NCI-H345 (cell line): ENCODE measurements at regions not wholly inside any gene's neighbourhood (a gene's known extent, or its start where the extent isn't known, plus 50 kb on each side); places are given as distances from the start of the nearest gene placed in this dataset.

Source experiments
- DNase-seq: peaks from one replicate; lab custom pipeline; 2025; lab: John Stamatoyannopoulos, UW

DNA sequence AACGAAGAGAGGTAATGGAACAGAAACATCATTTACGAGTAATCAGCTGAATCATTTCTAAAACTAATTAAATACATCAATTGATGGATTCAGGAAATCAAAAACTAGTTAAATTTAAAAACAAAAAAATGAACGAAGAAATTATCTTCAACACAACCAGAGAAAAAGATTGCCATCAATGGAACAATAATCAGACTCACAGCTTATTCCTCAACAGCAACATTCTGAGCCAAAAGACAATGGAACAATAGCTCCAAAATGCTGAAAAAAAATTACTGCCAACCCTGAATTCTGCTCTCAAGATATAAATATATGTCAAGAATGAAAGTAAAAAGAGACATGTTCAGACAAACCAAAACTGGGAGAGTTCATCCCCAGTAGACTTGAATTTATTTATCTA, 65.5 kb upstream of the KLF3 start:
- no peak for DNase-seq

GRCh38 chr4:38600575-38600974, 63.4 kb upstream of the KLF3 start:
- no peak for DNase-seq

- DNase-seq, result peak; percentile 55
Measured at GRCh38 chr4:38601244-38601915, 62.6 kb upstream of the KLF3 start.

- no peak for DNase-seq
Measured at GRCh38 chr4:38601916-38602291, 62.1 kb upstream of the KLF3 start.

DNA sequence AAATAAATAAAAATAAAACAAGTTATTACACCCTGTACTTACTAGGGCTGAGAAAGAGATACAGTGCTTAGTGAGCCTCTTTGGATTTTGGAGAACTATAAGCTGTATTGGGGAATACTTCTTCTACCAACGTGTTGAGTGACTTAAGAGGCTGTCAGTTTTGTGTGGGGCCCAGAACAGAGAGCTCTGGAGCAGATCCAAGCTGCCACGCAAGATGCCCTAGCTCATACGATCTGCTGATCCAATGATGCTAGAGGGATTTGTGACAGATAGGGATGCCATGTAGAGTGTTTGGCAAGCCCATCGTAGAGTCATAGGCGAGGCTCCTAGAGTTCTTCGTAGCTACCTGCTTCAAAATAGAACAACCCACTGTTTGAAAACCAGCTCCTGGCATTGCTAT, 60.3 kb upstream of the KLF3 start:
- DNase-seq, result no peak

- DNase-seq, result no peak
Measured at GRCh38 chr4:38605181-38605752, 58.7 kb upstream of the KLF3 start.

- DNase-seq, result peak; percentile 61
Measured at GRCh38 chr4:38605753-38606586, 58.0 kb upstream of the KLF3 start.

DNA sequence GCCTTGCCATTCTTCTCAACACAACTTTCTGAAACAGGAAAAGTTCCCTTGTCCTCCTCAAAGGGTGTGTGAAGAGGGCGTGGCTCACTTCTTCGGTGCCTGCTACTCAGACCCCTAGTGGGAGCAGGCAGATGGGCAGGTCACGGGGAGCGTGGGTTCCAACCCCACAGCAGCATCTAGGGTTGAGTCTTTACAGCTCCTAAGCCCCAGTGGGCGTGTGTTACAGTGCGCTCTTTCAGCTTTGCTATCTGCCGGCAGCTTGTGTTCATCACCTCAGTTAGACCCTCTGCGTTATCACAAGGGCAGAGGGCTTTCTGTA, 57.5 kb upstream of the KLF3 start:
- DNase-seq, result no peak

- no peak for DNase-seq
Measured at GRCh38 chr4:38609614-38610013, 54.4 kb upstream of the KLF3 start.

DNA sequence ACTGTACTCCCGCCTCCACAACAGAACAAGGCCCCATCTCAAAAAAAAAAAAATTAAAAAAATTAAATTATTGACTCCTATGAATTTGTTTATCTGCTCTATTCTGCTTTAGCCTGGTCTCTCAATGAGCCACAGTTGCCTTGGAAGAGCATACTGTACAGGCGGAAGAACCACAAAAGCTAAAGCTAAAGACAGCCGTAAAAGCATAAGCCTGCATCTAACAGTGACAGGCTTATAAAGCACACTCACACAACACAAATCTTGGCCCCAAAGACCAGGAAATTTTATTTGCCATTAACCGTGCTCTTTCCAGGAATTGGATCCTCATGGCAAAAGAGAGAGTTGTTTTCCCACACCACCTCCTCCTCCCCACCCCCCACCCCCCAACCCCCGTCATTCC, 53.5 kb upstream of the KLF3 start:
- DNase-seq, result no peak

DNA sequence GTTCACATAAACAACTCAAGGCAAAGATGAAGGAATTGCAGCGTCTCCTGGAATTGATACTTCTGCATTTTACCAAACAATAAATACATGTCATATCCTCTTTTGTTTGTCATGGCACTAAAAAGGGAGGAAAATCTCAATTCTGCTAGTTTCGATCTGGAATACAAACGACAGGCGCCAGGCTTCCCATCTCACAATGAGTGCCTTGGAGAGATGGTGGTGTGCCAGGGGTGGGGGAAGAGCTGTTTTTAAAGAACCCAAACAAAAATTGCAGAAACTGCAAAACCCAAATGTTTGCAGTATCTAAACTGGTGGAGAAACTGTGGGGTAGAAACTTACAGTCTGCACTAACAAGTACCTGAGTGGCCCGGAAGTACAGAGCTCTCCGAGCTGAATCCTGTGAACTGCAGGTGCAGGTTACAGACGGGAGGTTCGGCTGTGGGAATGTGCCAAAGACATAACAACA, 53.0 kb upstream of the KLF3 start:
- no peak for DNase-seq

DNA sequence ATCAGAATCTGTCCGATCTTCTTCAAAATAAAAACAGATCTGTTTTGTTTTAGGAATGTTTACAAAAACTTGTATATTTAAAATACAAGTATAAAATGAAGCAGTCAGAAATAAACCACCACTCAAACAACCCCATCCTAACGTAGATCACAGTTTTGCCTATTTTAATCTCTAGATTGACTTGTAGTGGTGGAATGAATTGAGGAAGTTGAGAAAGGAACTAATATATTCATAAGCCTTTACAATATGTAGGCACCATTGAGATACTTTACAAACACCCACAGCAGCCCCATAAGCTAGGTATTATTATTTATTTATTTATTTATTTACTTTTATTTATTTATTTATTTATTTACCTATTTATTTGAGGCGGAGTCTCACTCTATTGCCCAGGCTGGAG, 52.3 kb upstream of the KLF3 start:
- DNase-seq, result no peak

DNA sequence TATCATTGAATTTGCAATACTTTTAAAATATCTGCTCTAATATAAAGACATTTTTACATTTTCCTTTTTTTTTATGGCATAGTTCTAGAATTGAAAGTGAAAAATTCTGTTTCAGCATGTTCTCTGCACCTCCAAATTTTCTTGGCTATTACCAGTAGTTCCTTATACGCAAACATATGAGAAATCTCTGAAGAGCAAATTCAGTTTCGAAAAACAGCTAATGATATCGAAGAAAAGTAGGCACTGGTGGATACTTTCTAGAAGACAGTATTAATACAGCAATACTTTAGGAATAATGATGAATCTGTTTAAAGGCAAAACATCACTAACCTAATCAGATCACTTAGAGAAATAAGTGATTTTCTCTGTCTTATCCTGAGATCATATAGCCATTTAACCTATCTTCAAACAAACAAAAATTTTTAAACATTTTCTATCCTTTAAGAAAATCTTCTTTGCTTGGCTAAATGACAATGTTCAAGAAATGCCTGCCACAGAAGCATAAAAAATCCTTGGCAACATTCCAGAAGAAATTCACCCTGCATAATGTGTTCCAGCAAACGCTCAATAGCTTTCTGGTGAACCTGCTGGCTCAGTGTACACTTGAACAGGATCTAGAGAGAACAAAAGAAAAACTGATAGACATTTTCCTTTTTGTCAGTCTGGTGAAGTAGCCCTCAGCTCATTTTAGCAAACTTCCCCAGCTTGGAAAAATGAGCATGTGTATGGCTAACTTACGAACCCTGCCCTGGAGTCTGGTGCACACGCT, 51.2 kb upstream of the KLF3 start:
- DNase-seq, result peak; percentile 43
